ENCODE measurements at regions not wholly inside any gene's neighbourhood (a gene's known extent, or its start where the extent isn't known, plus 50 kb on each side); places are given as distances from the start of the nearest gene placed in this dataset.

DNA sequence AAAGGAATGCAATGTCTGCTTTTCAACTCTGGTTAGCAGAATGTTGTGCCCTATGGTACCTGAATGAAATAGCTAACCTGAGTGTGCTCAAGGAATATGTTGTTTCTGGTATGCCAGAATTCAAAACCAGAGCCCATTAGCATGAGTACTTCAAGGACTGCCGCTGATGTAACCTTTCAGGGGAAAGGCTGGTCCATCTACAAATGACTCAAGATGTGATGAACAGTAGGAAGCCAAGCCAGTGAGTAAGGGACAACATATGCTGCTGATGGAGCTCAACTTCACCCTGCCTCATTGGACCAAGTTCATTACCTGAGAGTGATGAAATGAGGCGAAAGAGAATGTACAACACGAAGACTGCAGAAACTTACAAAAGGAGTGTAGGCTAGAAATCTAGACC is 95.7 kb upstream of the BMP2 start:
- TF ChIP-seq, protein P1, sequence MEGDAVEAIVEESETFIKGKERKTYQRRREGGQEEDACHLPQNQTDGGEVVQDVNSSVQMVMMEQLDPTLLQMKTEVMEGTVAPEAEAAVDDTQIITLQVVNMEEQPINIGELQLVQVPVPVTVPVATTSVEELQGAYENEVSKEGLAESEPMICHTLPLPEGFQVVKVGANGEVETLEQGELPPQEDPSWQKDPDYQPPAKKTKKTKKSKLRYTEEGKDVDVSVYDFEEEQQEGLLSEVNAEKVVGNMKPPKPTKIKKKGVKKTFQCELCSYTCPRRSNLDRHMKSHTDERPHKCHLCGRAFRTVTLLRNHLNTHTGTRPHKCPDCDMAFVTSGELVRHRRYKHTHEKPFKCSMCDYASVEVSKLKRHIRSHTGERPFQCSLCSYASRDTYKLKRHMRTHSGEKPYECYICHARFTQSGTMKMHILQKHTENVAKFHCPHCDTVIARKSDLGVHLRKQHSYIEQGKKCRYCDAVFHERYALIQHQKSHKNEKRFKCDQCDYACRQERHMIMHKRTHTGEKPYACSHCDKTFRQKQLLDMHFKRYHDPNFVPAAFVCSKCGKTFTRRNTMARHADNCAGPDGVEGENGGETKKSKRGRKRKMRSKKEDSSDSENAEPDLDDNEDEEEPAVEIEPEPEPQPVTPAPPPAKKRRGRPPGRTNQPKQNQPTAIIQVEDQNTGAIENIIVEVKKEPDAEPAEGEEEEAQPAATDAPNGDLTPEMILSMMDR (IDR thresholded peaks at IDR 0.05) = no peak
- TF ChIP-seq EP300 (IDR thresholded peaks at IDR 0.05) (no peak), POLR2A (IDR thresholded peaks at IDR 0.05) (no peak)

All from ovary (tissue), 3 donors.